GM19043 (cell line): ENCODE measurements at regions not wholly inside any gene's neighbourhood (a gene's known extent, or its start where the extent isn't known, plus 50 kb on each side); places are given as distances from the start of the nearest gene placed in this dataset.
"Not testable (repeated sequence)": the region's sequence is repeated elsewhere in the genome, so short reads cannot be mapped to it uniquely, and the experiment has no call there.

ENCODE experiments used
- ATAC-seq: cut with Tn5 transposase; IDR thresholded peaks from one replicate; pipeline ENCODE4 v1.9.1; 2021; ENCODE audit warnings: low read depth; ENCODE audit not compliant: unreplicated experiment

DNA sequence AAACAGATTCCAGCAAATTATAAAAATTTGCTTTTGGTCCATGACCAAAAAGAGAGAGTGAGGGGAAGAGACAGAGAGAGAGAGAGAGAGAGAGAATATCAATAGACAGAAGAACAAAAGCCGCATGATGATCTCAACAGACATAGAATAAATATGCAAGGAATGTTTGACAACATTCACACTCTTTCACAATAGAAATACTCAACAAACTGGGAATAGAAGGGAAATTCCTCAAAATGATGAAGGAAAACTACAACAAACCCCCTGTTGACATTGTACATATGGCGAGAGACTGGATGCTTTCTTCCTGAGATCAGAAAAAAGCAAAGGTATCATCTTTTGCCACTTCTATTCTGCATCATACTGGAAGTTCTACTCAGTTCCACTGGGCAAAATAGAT is 309.7 kb downstream of the RAD51AP2 start:
- no peak for ATAC-seq

DNA sequence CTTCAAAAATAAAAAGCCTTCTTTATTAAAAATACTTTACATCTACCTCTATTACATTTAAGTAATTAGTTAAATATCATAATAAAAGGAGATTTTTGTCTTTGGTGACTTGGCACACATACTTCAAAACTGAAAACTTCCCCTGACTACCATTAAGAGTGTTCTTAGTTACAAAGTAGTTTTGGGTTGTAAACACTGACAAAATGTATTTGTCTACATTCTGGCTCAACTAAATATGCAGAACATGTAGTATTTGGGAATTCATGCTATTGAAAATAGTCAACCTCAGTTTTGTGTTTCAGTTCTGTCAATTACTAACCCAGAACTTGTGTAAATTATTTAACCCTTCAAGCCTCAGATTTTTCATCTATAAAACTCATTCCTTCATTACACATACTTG is 311.5 kb downstream of the RAD51AP2 start:
- no peak for ATAC-seq

DNA sequence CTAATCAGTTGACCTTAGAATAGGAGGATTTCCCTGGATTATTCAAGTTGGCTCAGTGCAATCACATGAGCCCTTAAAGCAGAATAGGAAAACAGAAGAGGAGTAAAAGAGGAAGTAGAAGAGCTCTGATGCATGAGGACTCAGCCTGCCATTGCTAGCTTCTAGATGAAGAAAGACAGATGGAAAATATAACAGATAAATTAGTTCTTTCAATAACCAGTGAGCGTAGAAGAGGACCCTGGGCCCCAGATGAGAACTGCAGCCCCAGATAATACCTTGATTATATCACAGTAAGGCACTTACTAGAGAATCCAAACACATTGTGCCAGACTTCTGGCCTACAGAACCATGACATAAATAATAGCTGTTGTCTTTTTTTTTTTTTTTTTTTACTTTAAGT is 314.0 kb downstream of the RAD51AP2 start:
- not testable (repeated sequence) for ATAC-seq

DNA sequence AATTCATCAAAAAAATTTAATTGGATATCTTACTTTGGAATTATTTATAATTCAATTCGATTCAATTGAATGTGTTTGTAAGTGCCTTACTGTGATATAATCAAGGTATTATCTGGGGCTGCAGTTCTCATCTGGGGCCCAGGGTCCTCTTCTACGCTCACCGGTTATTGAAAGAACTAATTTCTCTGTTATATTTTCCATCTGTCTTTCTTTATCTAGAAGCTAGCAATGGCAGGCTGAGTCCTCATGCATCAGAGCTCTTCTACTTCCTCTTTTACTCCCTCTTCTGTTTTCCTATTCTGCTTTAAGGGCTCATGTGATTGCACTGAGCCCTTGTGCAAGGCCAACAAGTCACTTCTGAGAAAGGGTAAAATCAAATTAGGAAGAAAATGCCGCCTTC is 315.6 kb downstream of the RAD51AP2 start:
- ATAC-seq, result peak; percentile 90

DNA sequence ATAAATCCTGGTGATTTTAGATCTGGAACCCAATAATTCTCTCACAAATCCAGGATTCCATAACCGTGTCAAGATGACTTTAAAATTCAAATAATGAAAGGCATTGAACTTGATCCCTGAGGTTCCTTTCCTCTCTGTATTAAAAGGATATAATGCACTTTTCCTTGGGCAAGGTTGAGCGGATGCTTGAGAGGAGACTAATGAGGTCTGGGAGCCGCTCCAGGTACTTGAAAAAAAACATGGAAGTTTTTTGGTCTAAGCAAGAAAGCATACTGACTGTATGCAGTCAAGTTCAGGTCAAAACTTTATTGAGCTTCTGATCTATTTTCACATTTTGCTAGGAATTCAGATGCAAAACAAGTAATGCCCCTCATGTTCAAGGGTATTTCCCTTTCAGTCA is 318.5 kb downstream of the RAD51AP2 start:
- ATAC-seq, result no peak

DNA sequence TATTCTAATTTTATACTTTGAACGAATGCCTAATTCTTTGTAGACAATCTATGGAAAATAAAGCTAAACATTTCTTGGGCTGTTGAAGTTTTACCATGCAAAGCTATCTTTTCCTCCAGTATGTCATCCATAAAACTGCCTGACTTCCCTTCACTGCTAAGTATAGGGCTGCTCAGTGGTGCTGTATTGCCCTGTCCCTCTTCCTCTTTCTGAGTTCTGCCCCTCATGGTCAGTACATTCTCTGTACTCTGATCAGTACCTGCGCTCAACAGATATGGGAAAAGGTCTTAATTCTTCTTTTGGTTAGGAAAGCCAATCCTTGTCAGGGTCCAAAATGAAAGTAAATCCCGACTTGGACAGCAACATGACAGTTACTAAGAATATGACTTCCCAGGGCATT is 321.9 kb downstream of the RAD51AP2 start:
- ATAC-seq, result no peak

DNA sequence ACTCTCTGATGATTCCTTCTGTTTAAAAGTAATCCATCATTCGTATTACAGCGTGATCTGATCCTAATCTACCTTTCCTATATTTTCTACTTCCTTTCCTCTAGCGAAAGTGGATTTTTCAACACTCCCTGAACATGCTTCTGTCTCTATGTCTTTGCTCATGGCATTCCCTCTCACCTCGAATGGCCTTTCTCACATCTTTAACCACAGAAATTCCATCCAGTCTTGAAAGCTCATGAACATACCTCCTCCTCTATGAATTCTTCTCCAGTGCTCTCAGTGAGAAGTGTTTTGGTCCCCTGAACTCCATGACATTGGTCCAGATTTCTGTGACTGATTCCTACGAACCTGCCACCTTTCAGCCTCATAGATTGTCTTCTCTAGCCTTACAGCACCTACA is 323.2 kb downstream of the RAD51AP2 start:
- ATAC-seq, result no peak

DNA sequence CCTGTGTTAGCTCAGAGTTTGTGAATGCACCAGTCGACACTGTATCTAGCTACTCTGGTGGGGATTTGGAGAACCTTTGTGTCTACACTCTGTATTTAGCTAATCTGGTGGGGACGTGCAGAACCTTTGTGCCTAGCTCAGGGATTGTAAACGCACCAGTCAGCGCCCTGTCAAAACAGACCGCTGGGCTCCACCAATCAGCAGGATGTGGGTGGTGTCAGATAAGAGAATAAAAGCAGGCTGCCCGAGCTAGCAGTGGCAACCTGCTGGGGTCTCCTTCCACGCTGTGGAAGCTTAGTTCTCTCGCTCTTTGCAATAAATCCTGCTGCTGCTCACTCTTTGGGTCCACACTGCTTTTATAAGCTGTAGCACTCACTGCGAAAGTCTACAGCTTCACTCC is 324.2 kb downstream of the RAD51AP2 start:
- no peak for ATAC-seq

DNA sequence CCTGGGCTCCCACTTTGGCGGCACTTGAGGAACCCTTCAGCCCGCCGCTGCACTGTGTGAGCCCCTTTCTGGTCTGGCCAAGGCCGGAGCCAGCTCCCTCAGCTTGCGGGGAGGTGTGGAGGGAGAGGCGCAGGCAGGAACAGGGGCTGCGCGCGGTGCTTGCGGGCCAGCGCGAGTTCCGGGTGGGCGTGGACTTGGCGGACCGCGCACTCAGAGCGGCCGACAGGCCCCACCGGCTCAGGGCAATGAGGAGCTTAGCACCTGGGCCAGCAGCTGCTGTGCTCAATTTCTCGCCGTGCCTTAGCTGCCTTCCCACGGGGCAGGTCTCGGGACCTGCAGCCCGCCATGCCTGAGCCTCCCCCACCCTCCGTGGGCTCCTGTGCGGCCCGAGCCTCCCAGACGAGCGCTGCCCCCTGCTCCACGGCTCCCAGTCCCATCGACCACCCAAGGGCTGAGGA is 324.8 kb downstream of the RAD51AP2 start:
- ATAC-seq, result not testable (repeated sequence)

DNA sequence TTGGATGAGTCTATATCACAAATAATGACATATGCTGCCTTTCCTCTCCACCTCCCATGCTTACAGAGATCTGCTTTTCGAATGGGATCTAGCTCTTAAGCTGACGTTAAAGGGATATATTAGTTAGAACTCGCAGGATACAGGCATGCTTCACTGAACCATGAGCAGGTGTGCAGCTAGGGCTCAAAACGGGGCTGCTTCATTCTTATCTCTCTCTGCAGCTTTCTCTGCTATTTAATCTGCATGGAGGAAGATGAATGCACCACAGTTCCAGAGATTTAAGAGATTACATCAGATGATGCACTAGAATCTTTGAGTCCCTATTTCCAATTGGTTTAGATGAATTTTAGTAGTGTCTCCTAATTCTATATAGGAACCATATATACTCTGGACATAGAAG is 327.0 kb downstream of the RAD51AP2 start:
- no peak for ATAC-seq

DNA sequence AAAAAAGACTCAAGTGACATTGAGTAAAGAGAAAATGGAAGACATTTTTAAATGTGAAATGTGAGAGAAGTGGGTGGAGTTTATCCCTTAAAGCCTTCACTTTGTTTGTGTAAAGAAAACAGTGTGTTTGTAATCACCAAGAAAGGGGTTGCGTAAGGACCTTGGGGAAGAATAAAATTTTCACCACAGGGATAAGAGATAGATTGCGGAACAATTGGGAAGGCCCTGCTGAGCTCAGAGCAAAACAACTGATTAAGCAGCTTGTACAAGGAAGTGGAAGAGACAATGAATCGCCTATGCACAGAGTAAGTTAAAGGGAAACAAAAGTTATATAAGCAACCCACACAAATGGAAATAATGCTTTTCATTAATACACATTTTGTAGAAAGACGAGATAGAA is 327.7 kb downstream of the RAD51AP2 start:
- no peak for ATAC-seq

DNA sequence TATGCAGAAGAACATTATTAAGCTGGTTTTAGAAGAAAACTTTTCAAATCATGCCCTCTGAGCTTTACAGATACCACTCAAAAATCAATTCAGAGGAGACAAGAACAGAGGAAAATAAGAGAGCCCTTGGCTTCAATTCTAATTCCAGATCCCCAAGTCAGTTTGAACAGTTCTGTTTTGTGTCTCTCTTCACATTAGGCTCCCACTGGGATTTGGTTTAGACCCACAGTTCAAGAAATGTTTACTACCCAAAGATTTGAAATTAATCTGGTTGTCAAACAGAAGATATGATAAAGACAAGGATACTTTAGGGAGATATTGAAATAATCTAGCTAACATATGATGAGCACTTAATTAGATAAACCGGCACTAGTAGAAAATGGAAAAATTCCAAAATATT is 329.5 kb downstream of the RAD51AP2 start:
- ATAC-seq, result no peak

DNA sequence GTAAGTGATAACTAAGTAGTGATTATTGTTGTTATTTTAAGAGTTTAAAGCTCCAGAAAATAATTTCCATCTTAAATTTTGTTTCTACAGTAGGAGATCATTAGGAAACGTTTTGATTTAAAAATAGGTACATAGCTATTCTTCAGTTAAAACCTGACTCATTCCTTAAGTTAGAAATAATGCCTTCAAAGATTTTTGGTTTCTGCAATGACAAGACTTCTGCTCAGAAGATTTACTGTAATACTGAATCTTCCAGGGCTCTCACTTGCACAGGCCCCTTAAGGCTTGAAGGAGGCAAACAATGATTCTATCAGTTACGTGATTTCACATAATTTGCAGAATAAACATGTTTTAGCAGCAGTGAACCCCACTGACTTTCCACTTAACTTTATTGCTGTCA is 333.7 kb downstream of the RAD51AP2 start:
- no peak for ATAC-seq

DNA sequence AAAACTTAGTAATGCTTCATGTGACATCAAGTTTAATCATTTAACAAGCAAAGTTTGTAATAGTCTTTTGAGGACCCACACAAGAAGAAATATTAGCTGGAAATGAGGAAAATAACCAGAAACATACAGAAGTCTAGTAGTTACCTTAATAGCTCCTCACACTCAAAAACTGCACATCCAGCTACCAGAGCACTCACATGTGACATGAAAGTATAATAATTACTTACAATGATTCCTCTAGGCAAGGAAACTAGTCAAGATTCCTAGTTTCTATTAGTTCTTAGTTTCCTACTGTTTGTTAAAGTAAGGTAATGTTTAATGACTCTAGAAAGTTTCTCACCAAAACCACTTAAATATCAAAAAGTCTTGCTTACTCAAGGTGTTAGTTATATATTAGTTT is 335.8 kb downstream of the RAD51AP2 start:
- ATAC-seq, result peak; percentile 42

DNA sequence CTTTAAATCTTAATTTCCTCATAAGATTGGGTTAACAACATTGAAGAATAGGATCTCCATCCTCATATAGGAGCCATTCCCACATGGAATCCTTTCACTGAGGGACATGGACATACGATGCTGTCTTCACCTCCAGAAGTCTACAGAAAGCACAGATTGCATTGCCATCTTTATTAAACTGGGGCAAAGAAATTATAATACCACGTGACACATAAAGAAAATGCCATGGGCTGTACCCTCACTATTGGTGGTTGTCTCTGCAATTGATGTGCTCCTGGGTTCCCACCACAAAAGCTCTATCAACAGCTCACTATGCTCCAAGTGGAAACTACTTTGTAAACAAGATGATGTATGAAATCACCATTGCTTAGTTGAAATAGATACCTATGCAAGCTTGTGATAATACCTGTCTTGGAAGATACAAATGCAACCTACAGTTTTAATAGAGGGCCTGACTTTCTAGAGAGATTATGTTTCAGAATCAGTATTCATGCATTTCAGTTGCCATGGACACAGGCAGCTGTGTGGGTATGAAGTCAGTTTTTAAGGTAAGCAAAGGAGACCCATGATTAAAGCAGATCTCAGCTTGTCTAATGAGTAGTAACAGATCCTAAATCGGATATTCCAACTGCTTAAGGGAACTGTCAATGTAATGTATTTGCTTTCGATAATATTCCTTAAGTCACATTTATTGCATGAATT is 337.0 kb downstream of the RAD51AP2 start:
- ATAC-seq, result no peak

DNA sequence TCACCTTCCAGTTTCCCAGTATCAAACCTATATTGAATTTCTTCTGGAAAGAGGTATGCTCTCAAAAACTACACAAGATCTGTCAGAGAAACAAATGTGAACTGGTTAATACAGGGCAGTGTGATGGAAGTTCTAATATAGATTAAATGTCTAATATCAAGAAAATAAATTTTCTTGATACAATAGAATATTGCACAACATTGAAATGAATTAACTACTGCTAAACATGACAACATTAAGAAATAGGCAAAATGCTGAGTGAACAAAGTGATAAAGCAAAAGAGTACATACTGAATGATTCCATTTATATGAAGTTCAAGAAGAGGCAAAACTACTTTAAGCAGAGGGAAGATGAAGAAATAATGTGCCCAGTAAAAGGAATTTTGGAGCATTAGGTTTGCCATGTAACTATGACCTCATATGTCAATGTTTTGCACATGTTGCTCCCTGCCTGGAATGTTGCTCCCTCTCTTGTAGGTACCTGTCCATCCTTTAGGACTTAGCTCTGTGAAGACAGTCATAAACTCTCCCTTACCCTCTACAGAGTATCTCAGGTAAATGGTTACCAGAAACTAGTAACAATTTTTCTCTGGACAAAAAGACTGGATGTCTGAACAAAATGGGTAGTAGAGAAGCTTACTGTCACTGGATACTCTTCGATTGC is 339.0 kb downstream of the RAD51AP2 start:
- ATAC-seq, result no peak

DNA sequence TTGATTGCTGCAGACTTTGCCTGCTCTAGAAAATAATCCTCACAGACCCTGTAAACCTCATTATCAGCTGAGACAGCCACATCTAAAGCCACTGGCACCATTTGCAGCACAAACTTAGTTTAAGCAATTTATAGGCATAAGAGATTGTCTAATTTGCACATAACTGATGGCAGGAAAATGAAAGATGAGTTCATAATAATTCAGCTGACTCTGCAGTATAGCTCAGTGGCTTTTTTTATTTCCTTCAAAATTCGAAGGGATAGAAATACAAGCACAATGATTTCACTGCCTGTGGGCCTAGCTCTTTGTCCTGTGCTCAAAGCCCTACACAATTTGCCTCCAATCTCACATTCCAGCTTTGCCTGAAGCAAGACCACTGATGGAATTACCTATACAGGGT is 341.2 kb downstream of the RAD51AP2 start:
- ATAC-seq, result no peak

DNA sequence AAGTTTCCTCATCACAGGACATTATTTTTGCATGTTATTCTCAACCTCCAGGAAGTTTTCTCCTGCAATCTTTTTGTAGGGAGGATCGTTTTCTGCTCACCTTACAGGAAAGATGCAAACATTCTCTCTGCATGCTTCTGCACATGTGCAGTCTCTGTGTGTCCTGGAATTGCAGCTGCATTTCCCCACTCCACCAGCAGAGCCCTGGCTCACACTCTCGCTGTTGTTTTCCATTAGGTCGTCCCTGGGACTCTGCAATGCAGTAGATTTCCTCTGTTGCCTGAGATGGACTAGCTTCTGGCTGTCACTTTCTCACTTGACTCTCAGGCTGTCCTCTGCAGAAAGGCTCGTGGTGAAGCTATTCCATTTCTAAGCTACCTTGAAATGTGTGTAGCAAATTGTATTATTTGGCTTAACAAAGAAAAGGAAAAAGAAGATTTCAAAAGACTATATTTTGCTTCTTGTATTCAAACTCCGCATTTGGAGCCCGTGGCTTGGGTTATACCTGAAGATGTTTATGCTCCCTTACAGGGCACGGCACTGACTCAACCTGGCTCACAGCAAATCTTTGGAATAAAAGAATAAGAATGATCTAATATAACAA is 346.7 kb downstream of the RAD51AP2 start:
- peak; percentile 62 for ATAC-seq

DNA sequence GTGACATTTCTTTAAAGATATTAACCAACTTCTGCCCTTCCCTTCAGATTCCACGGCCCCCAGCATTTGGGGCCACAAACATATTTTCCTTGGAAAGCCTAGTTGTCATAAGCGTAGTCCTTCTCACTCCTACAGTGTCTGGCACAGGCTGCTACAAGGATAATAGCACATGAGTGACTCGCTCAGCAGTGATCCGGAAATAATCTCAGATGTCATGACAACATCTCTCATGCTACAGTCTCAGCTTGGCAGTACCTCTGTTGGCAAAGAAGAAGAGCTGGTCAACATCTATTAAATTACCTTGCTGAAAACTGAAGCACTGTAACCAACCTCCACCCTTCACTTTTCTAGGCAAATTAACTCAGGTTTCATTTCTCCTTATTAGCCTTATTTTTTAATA is 351.7 kb downstream of the RAD51AP2 start:
- no peak for ATAC-seq

DNA sequence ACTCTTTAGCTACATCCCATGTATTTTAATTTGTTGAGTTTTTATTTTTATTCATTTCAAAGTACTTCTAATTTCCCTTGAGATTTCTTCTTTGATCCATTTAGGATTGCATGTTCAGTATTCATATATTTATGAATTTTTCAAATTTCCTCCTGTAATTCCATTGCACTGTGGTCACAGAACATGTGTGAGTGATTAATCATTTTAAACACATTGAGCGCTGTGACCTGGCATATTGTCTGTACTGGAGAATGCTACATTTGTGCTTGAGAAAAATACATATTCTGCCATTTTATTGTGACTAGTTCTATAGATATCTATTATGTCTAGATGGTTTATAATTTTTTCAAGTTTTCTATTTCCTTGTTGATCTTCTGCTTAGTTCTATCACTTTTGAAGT is 353.7 kb downstream of the RAD51AP2 start:
- ATAC-seq, result no peak

DNA sequence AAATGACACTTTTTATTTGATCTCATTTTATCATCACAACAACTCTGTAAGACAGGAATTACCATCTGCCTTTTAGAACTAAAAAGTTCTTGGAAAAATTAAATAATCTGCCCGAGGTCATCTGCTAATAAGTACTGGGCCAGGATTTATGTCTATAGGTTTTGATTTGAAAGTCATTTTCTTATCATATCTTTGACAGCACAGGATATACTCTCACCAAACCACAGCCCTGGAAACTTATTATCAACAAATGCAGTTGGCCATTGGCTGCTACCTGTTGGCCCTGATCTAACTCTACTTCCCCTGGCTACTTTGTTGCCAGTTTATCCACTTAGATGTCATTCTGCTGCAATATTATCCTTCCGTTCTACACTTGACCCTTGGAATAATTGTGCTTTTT is 354.6 kb downstream of the RAD51AP2 start:
- ATAC-seq, result no peak

DNA sequence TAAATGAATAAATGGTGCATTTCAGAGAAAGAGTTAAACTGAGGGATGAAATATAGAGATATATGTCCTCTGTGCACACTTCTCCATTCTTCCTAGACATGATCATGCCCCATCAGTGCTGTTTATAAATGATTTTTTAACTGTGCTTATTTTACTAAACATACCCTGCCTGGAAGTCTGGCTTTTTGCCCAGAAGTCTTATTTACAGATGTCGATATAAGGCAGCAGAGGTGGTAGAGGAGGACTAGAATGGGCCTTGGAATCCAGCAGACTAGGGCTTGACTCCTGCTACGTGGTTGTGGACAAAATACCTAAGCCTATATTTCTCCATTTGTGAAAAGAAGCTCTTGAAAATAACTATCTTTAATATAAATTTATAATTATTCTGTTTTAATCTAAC is 355.5 kb downstream of the RAD51AP2 start:
- ATAC-seq, result no peak
